ENCODE measurements at regions not wholly inside any gene's neighbourhood (a gene's known extent, or its start where the extent isn't known, plus 50 kb on each side); places are given as distances from the start of the nearest gene placed in this dataset.

GRCh38 chr13:73989244-73989843 is 144.9 kb downstream of the KLF12 start:
- no peak overlapping the region for H3K27ac ChIP-seq (ENCODE audit: insufficient read depth, low read depth, low read length, poor library complexity, severe bottlenecking)
- no peak overlapping the region for H3K4me3 ChIP-seq (ENCODE audit: insufficient read depth, low read depth, low read length)
- H3K27me3 ChIP-seq (ENCODE audit: control insufficient read depth, insufficient read depth, low read length, poor library complexity, severe bottlenecking), result no peaks in the 10 kb centered on the region
- no peaks in the 10 kb centered on the region for H3K9me3 ChIP-seq (ENCODE audit: control insufficient read depth, low read length)
- WGBS, 2 experiments, result 68 to 75% methylated on average over 4 of the region's 4 CpGs
- H3K36me3 ChIP-seq (ENCODE audit: control insufficient read depth, insufficient read depth, low read length), result no peaks in the 10 kb centered on the region
- no peaks in the 10 kb centered on the region for H3K4me1 ChIP-seq (ENCODE audit: control insufficient read depth, insufficient read depth, low read length)

- no peaks in the 10 kb centered on the region for H3K9me3 ChIP-seq (ENCODE audit: control insufficient read depth, low read length)
- 92 to 97% methylated on average over 1 of the region's 1 CpG for WGBS, 2 experiments
- H3K36me3 ChIP-seq (ENCODE audit: control insufficient read depth, insufficient read depth, low read length), result no peaks in the 10 kb centered on the region
- no peak overlapping the region for H3K4me3 ChIP-seq (ENCODE audit: insufficient read depth, low read depth, low read length)
- H3K4me1 ChIP-seq (ENCODE audit: control insufficient read depth, insufficient read depth, low read length), result no peaks in the 10 kb centered on the region
- no peak overlapping the region for H3K27ac ChIP-seq (ENCODE audit: insufficient read depth, low read depth, low read length, poor library complexity, severe bottlenecking)
- no peaks in the 10 kb centered on the region for H3K27me3 ChIP-seq (ENCODE audit: control insufficient read depth, insufficient read depth, low read length, poor library complexity, severe bottlenecking)
Observed at GRCh38 chr13:73988461-73988860, 145.7 kb downstream of the KLF12 start.

GRCh38 chr13:73987618-73988017 is 146.6 kb downstream of the KLF12 start:
- WGBS, 2 experiments, result 89 to 91% methylated on average over 1 of the region's 1 CpG
- no peaks in the 10 kb centered on the region for H3K27me3 ChIP-seq (ENCODE audit: control insufficient read depth, insufficient read depth, low read length, poor library complexity, severe bottlenecking)
- H3K36me3 ChIP-seq (ENCODE audit: control insufficient read depth, insufficient read depth, low read length), result no peaks in the 10 kb centered on the region
- no peaks in the 10 kb centered on the region for H3K9me3 ChIP-seq (ENCODE audit: control insufficient read depth, low read length)
- no peak overlapping the region for H3K27ac ChIP-seq (ENCODE audit: insufficient read depth, low read depth, low read length, poor library complexity, severe bottlenecking)
- no peaks in the 10 kb centered on the region for H3K4me1 ChIP-seq (ENCODE audit: control insufficient read depth, insufficient read depth, low read length)
- H3K4me3 ChIP-seq (ENCODE audit: insufficient read depth, low read depth, low read length), result no peak overlapping the region

- WGBS, 2 experiments, result 93 to 100% methylated on average over 1 to 3 of the region's 3 CpGs
- no peaks in the 10 kb centered on the region for H3K4me1 ChIP-seq (ENCODE audit: control insufficient read depth, insufficient read depth, low read length)
- no peak overlapping the region for H3K27ac ChIP-seq (ENCODE audit: insufficient read depth, low read depth, low read length, poor library complexity, severe bottlenecking)
- H3K36me3 ChIP-seq (ENCODE audit: control insufficient read depth, insufficient read depth, low read length), result no peaks in the 10 kb centered on the region
- H3K4me3 ChIP-seq (ENCODE audit: insufficient read depth, low read depth, low read length), result no peak overlapping the region
- no peaks in the 10 kb centered on the region for H3K9me3 ChIP-seq (ENCODE audit: control insufficient read depth, low read length)
- no peaks in the 10 kb centered on the region for H3K27me3 ChIP-seq (ENCODE audit: control insufficient read depth, insufficient read depth, low read length, poor library complexity, severe bottlenecking)
Observed at GRCh38 chr13:73985783-73986182, 148.4 kb downstream of the KLF12 start.

GRCh38 chr13:73984949-73985691 is 149.1 kb downstream of the KLF12 start:
- WGBS, 2 experiments, result 87 to 88% methylated on average over 11 of the region's 11 CpGs
- H3K9me3 ChIP-seq (ENCODE audit: control insufficient read depth, low read length), result no peaks in the 10 kb centered on the region
- no peak overlapping the region for H3K4me3 ChIP-seq (ENCODE audit: insufficient read depth, low read depth, low read length)
- no peaks in the 10 kb centered on the region for H3K36me3 ChIP-seq (ENCODE audit: control insufficient read depth, insufficient read depth, low read length)
- no peaks in the 10 kb centered on the region for H3K4me1 ChIP-seq (ENCODE audit: control insufficient read depth, insufficient read depth, low read length)
- no peak overlapping the region for H3K27ac ChIP-seq (ENCODE audit: insufficient read depth, low read depth, low read length, poor library complexity, severe bottlenecking)
- no peaks in the 10 kb centered on the region for H3K27me3 ChIP-seq (ENCODE audit: control insufficient read depth, insufficient read depth, low read length, poor library complexity, severe bottlenecking)

DNA sequence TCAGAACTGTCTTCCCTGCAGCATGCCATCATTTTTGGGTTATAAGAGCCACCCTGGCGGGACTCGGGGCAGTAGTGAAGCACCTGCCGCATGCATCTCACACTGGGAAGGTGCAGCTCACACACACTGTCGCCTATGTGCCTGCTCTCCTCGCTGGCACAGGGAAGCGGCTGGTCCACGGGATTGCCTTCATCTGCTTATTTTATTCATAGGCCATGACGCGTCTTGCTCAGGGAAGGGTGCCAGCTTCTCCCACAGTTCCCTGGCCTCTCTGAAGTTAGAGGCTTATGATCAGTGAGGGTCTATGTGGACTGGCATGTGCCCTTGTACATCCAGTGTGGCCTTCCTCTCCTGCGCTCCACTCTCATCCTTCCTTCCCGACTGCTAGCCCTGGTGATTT is 150.0 kb downstream of the KLF12 start:
- no peak overlapping the region for H3K4me3 ChIP-seq (ENCODE audit: insufficient read depth, low read depth, low read length)

GRCh38 chr13:73983109-73983508 is 151.1 kb downstream of the KLF12 start:
- no peaks in the 10 kb centered on the region for H3K4me1 ChIP-seq (ENCODE audit: control insufficient read depth, insufficient read depth, low read length)
- H3K27me3 ChIP-seq (ENCODE audit: control insufficient read depth, insufficient read depth, low read length, poor library complexity, severe bottlenecking), result no peaks in the 10 kb centered on the region
- H3K9me3 ChIP-seq (ENCODE audit: control insufficient read depth, low read length), result no peaks in the 10 kb centered on the region
- no peak overlapping the region for H3K27ac ChIP-seq (ENCODE audit: insufficient read depth, low read depth, low read length, poor library complexity, severe bottlenecking)
- no peak overlapping the region for H3K4me3 ChIP-seq (ENCODE audit: insufficient read depth, low read depth, low read length)
- 92 to 93% methylated on average over 6 of the region's 6 CpGs for WGBS, 2 experiments
- H3K36me3 ChIP-seq (ENCODE audit: control insufficient read depth, insufficient read depth, low read length), result no peaks in the 10 kb centered on the region

More for the DNA sequence above, 150.0 kb downstream of the KLF12 start:
- H3K27me3 ChIP-seq (ENCODE audit: control insufficient read depth, insufficient read depth, low read length, poor library complexity, severe bottlenecking), result no peaks in the 10 kb centered on the region
- WGBS, 2 experiments, result 90 to 92% methylated on average over 11 of the region's 11 CpGs
- no peak overlapping the region for H3K27ac ChIP-seq (ENCODE audit: insufficient read depth, low read depth, low read length, poor library complexity, severe bottlenecking)
- no peaks in the 10 kb centered on the region for H3K36me3 ChIP-seq (ENCODE audit: control insufficient read depth, insufficient read depth, low read length)
- H3K4me1 ChIP-seq (ENCODE audit: control insufficient read depth, insufficient read depth, low read length), result no peaks in the 10 kb centered on the region
- no peaks in the 10 kb centered on the region for H3K9me3 ChIP-seq (ENCODE audit: control insufficient read depth, low read length)

GRCh38 chr13:73981595-73981994 is 152.6 kb downstream of the KLF12 start:
- H3K4me1 ChIP-seq (ENCODE audit: control insufficient read depth, insufficient read depth, low read length), result no peaks in the 10 kb centered on the region
- H3K4me3 ChIP-seq (ENCODE audit: insufficient read depth, low read depth, low read length), result no peak overlapping the region
- no peaks in the 10 kb centered on the region for H3K36me3 ChIP-seq (ENCODE audit: control insufficient read depth, insufficient read depth, low read length)
- WGBS, 2 experiments, result 64 to 75% methylated on average over 4 of the region's 4 CpGs
- H3K9me3 ChIP-seq (ENCODE audit: control insufficient read depth, low read length), result no peaks in the 10 kb centered on the region
- H3K27me3 ChIP-seq (ENCODE audit: control insufficient read depth, insufficient read depth, low read length, poor library complexity, severe bottlenecking), result no peaks in the 10 kb centered on the region
- no peak overlapping the region for H3K27ac ChIP-seq (ENCODE audit: insufficient read depth, low read depth, low read length, poor library complexity, severe bottlenecking)

- Histone ChIP-seq H3K9me3 (ENCODE audit: control insufficient read depth, low read length) (no peaks in the 10 kb centered on the region), H3K27ac (ENCODE audit: insufficient read depth, low read depth, low read length, poor library complexity, severe bottlenecking) (no peak overlapping the region), H3K4me1 (ENCODE audit: control insufficient read depth, insufficient read depth, low read length) (no peaks in the 10 kb centered on the region), H3K36me3 (ENCODE audit: control insufficient read depth, insufficient read depth, low read length) (no peaks in the 10 kb centered on the region), H3K4me3 (ENCODE audit: insufficient read depth, low read depth, low read length) (no peak overlapping the region), H3K27me3 (ENCODE audit: control insufficient read depth, insufficient read depth, low read length, poor library complexity, severe bottlenecking) (no peaks in the 10 kb centered on the region)
- 90 to 95% methylated on average over 4 of the region's 4 CpGs for WGBS, 2 experiments
Observed at GRCh38 chr13:73975767-73976166, 158.4 kb downstream of the KLF12 start.

DNA sequence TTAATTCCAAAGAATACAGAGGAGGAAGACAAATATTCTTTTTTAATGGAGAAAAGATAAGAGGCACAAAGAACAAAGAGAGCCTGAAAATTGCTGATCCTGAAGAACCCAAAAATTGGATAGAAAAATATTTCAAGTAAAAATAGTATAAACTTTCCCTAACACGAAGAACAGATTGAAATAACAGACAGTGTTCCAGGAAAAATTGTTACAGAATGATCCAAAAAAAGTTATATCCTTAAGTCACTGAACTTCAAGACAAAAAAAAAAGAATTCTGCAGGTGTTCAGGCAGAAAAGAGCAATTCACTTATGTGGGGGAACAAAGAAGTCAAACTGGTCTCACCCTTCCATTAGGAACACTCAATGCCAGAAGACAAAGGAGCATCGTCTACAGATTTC is 160.2 kb downstream of the KLF12 start:
- Histone ChIP-seq H3K27me3 (ENCODE audit: control insufficient read depth, insufficient read depth, low read length, poor library complexity, severe bottlenecking) (no peaks in the 10 kb centered on the region), H3K27ac (ENCODE audit: insufficient read depth, low read depth, low read length, poor library complexity, severe bottlenecking) (no peak overlapping the region), H3K36me3 (ENCODE audit: control insufficient read depth, insufficient read depth, low read length) (no peaks in the 10 kb centered on the region), H3K4me1 (ENCODE audit: control insufficient read depth, insufficient read depth, low read length) (no peaks in the 10 kb centered on the region), H3K9me3 (ENCODE audit: control insufficient read depth, low read length) (no peaks in the 10 kb centered on the region), H3K4me3 (ENCODE audit: insufficient read depth, low read depth, low read length) (no peak overlapping the region)
- WGBS, 2 experiments, result 95% methylated on average over 2 of the region's 2 CpGs; no CpG with 5 or more reads in 1 of the 2 experiments

Data from ectodermal cell (in vitro differentiated cells).